NT2/D1 (cell line): ENCODE measurements at regions not wholly inside any gene's neighbourhood (a gene's known extent, or its start where the extent isn't known, plus 50 kb on each side); places are given as distances from the start of the nearest gene placed in this dataset.
"Not testable (repeated sequence)": the region's sequence is repeated elsewhere in the genome, so short reads cannot be mapped to it uniquely, and the experiment has no call there.

ENCODE experiments used
- DNase-seq: peaks from one replicate; pipeline ENCODE4 v3.0.0-alpha.2; 2011; ENCODE audit warnings: low read depth, low spot score
- H3K27me3 ChIP-seq: 2 replicates; pipeline ENCODE4 v1.6.0; 2011; ENCODE audit warnings: mild to moderate bottlenecking; ENCODE audit not compliant: insufficient read length, insufficient read depth
- H3K36me3 ChIP-seq: 2 replicates; pipeline ENCODE4 v1.6.1; 2011; ENCODE audit warnings: mild to moderate bottlenecking, low read length, mixed read lengths; ENCODE audit not compliant: insufficient read depth, insufficient read length
- H3K4me1 ChIP-seq: 2 replicates; pipeline ENCODE4 v1.5.1; 2011; ENCODE audit not compliant: insufficient read depth, insufficient read length
- H3K4me3 ChIP-seq: 2 replicates; pipeline ENCODE4 v1.5.1; 2011; ENCODE audit warnings: low read depth; ENCODE audit not compliant: insufficient read length
- H3K9ac ChIP-seq: 2 replicates; pipeline ENCODE4 v1.6.0; 2011; ENCODE audit warnings: low read depth; ENCODE audit not compliant: insufficient read length
- H3K9me3 ChIP-seq: 2 replicates; pipeline ENCODE4 v1.5.1; 2011; ENCODE audit warnings: mild to moderate bottlenecking, low read length; ENCODE audit not compliant: insufficient read depth
- SUZ12 ChIP-seq: IDR thresholded peaks from 2 replicates; pipeline ENCODE4 v1.6.1; 2011; ENCODE audit not compliant: insufficient read length, insufficient read depth; ENCODE audit errors: extremely low read depth
- YY1 ChIP-seq: IDR thresholded peaks from 2 replicates; pipeline ENCODE4 v1.6.1; 2011; ENCODE audit not compliant: insufficient read length, insufficient read depth
- ZNF274 ChIP-seq: IDR thresholded peaks from 2 replicates; pipeline ENCODE4 v1.6.1; 2011; ENCODE audit warnings: mild to moderate bottlenecking, low read depth, low read length

GRCh38 chr7:69108097-69108496, 490.2 kb upstream of the AUTS2 start:
- H3K9ac ChIP-seq, result no peak overlapping the region
- no peaks in the 10 kb centered on the region for H3K27me3 ChIP-seq
- TF ChIP-seq ZNF274, result no peak
- no peak for TF ChIP-seq SUZ12
- H3K36me3 ChIP-seq, result no peaks in the 10 kb centered on the region
- no peaks in the 10 kb centered on the region for H3K9me3 ChIP-seq
- H3K4me3 ChIP-seq, result no peak overlapping the region
- no peak for DNase-seq
- peaks cover 3% of the 10 kb centered on the region for H3K4me1 ChIP-seq

GRCh38 chr7:69109246-69109645, 489.0 kb upstream of the AUTS2 start:
- Histone ChIP-seq H3K9me3 (no peaks in the 10 kb centered on the region), H3K4me1 (peaks cover 2% of the 10 kb centered on the region), H3K36me3 (no peaks in the 10 kb centered on the region), H3K9ac (no peak overlapping the region), H3K4me3 (no peak overlapping the region), H3K27me3 (no peaks in the 10 kb centered on the region)
- no peak for DNase-seq
- TF ChIP-seq ZNF274, result no peak
- no peak for TF ChIP-seq SUZ12
- no peak for TF ChIP-seq YY1

- DNase-seq, result no peak
- Histone ChIP-seq H3K9me3 (no peaks in the 10 kb centered on the region), H3K4me1 (peaks cover 2% of the 10 kb centered on the region), H3K27me3 (no peaks in the 10 kb centered on the region), H3K4me3 (no peak overlapping the region), H3K36me3 (no peaks in the 10 kb centered on the region), H3K9ac (no peak overlapping the region)
- TF ChIP-seq SUZ12 (no peak), YY1 (no peak), ZNF274 (no peak)
These were observed 488.4 kb upstream of the AUTS2 start for GRCh38 chr7:69109879-69110278.

GRCh38 chr7:69110450-69111050, 487.7 kb upstream of the AUTS2 start:
- Histone ChIP-seq H3K27me3 (no peaks in the 10 kb centered on the region), H3K36me3 (no peaks in the 10 kb centered on the region), H3K4me1 (peaks cover 2% of the 10 kb centered on the region), H3K4me3 (no peak overlapping the region), H3K9me3 (no peaks in the 10 kb centered on the region), H3K9ac (no peak overlapping the region)
- no peak for TF ChIP-seq ZNF274
- TF ChIP-seq YY1, result no peak
- no peak for TF ChIP-seq SUZ12
- no peak for DNase-seq

GRCh38 chr7:69114374-69114773, 483.9 kb upstream of the AUTS2 start:
- H3K36me3 ChIP-seq, result no peaks in the 10 kb centered on the region
- no peaks in the 10 kb centered on the region for H3K4me1 ChIP-seq
- DNase-seq, result no peak
- H3K4me3 ChIP-seq, result no peak overlapping the region
- TF ChIP-seq SUZ12, result no peak
- TF ChIP-seq YY1, result no peak
- TF ChIP-seq ZNF274, result no peak
- no peak overlapping the region for H3K9ac ChIP-seq
- no peaks in the 10 kb centered on the region for H3K9me3 ChIP-seq
- no peaks in the 10 kb centered on the region for H3K27me3 ChIP-seq

GRCh38 chr7:69115788-69116187, 482.5 kb upstream of the AUTS2 start:
- Histone ChIP-seq H3K4me3 (no peak overlapping the region), H3K4me1 (no peaks in the 10 kb centered on the region), H3K9ac (no peak overlapping the region), H3K9me3 (no peaks in the 10 kb centered on the region), H3K27me3 (no peaks in the 10 kb centered on the region), H3K36me3 (no peaks in the 10 kb centered on the region)
- no peak for DNase-seq
- TF ChIP-seq ZNF274, result no peak
- TF ChIP-seq YY1, result no peak
- no peak for TF ChIP-seq SUZ12

GRCh38 chr7:69116196-69116595, 482.1 kb upstream of the AUTS2 start:
- H3K4me1 ChIP-seq, H3K9me3 ChIP-seq, H3K36me3 ChIP-seq, H3K4me3 ChIP-seq, H3K9ac ChIP-seq, DNase-seq, H3K27me3 ChIP-seq: not testable (repeated sequence)

- no peak for TF ChIP-seq YY1
- no peak for TF ChIP-seq ZNF274
- no peak for TF ChIP-seq SUZ12
- H3K36me3 ChIP-seq, result no peaks in the 10 kb centered on the region
- no peaks in the 10 kb centered on the region for H3K4me1 ChIP-seq
- H3K4me3 ChIP-seq, result no peak overlapping the region
- no peak overlapping the region for H3K9ac ChIP-seq
- DNase-seq, result no peak
- no peaks in the 10 kb centered on the region for H3K9me3 ChIP-seq
- H3K27me3 ChIP-seq, result no peaks in the 10 kb centered on the region
These were observed 475.3 kb upstream of the AUTS2 start for GRCh38 chr7:69122953-69123352.
